ENCODE measurements at regions not wholly inside any gene's neighbourhood (a gene's known extent, or its start where the extent isn't known, plus 50 kb on each side); places are given as distances from the start of the nearest gene placed in this dataset.

- Mint-ChIP-seq H3K27ac (ENCODE audit: unreplicated experiment) (no peak overlapping the region), H3K27me3 (ENCODE audit: low read depth, unreplicated experiment) (no peaks in the 10 kb centered on the region), H3K4me3 (ENCODE audit: unreplicated experiment) (no peak overlapping the region), H3K9me3 (ENCODE audit: unreplicated experiment) (no peaks in the 10 kb centered on the region), H3K4me1 (ENCODE audit: low read depth, unreplicated experiment) (no peaks in the 10 kb centered on the region), H3K36me3 (ENCODE audit: low read depth, unreplicated experiment) (no peaks in the 10 kb centered on the region)
- FAIRE-seq (no peak), DNase-seq (ENCODE audit: low read depth) (no peak)
- Histone ChIP-seq H3K27me3 (ENCODE audit: insufficient read depth, low read length) (no peaks in the 10 kb centered on the region), H3K27ac (ENCODE audit: low read depth, low read length) (no peak overlapping the region), H3K36me3 (ENCODE audit: insufficient read depth, low read length) (no peaks in the 10 kb centered on the region), H3K9me3 (ENCODE audit: insufficient read depth, low read depth, low read length) (no peaks in the 10 kb centered on the region), H3K79me2 (ENCODE audit: insufficient read depth, low read length) (no peaks in the 10 kb centered on the region), H4K20me1 (ENCODE audit: insufficient read depth, low read length) (no peaks in the 10 kb centered on the region), H3K4me3 (ENCODE audit: insufficient read depth, low read depth, low read length) (no peak overlapping the region), H3K9ac (ENCODE audit: low read length) (no peak overlapping the region), H3K4me1 (ENCODE audit: insufficient read depth, low read length) (no peaks in the 10 kb centered on the region), H3K4me2 (ENCODE audit: low read length) (no peak overlapping the region), H2AFZ (ENCODE audit: low read depth, low read length) (no peak overlapping the region)
- no peak for TF ChIP-seq EZH2 (IDR thresholded peaks at IDR 0.05; ENCODE audit: insufficient read depth, low read length)
- TF ChIP-seq, protein P1, sequence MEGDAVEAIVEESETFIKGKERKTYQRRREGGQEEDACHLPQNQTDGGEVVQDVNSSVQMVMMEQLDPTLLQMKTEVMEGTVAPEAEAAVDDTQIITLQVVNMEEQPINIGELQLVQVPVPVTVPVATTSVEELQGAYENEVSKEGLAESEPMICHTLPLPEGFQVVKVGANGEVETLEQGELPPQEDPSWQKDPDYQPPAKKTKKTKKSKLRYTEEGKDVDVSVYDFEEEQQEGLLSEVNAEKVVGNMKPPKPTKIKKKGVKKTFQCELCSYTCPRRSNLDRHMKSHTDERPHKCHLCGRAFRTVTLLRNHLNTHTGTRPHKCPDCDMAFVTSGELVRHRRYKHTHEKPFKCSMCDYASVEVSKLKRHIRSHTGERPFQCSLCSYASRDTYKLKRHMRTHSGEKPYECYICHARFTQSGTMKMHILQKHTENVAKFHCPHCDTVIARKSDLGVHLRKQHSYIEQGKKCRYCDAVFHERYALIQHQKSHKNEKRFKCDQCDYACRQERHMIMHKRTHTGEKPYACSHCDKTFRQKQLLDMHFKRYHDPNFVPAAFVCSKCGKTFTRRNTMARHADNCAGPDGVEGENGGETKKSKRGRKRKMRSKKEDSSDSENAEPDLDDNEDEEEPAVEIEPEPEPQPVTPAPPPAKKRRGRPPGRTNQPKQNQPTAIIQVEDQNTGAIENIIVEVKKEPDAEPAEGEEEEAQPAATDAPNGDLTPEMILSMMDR (IDR thresholded peaks at IDR 0.05; ENCODE audit: insufficient read depth, low read depth, low read length) = no peak
These were observed 60.4 kb upstream of the CDIN1 start for GRCh38 chr15:36519067-36519466.

GRCh38 chr15:36525430-36525829 lies 54.0 kb upstream of the CDIN1 start:
- no peak overlapping the region for H3K27ac Mint-ChIP-seq (ENCODE audit: unreplicated experiment)

More at GRCh38 chr15:36525430-36525829, 54.0 kb upstream of the CDIN1 start:
- H3K4me1 ChIP-seq (ENCODE audit: insufficient read depth, low read length) = no peaks in the 10 kb centered on the region
- H4K20me1 ChIP-seq (ENCODE audit: insufficient read depth, low read length) = no peaks in the 10 kb centered on the region
- Mint-ChIP-seq H3K4me3 (ENCODE audit: unreplicated experiment) (no peak overlapping the region), H3K4me1 (ENCODE audit: low read depth, unreplicated experiment) (no peaks in the 10 kb centered on the region), H3K36me3 (ENCODE audit: low read depth, unreplicated experiment) (no peaks in the 10 kb centered on the region), H3K9me3 (ENCODE audit: unreplicated experiment) (no peaks in the 10 kb centered on the region), H3K27me3 (ENCODE audit: low read depth, unreplicated experiment) (no peaks in the 10 kb centered on the region)
- DNase-seq (ENCODE audit: low read depth) (no peak), FAIRE-seq (no peak)
- no peaks in the 10 kb centered on the region for H3K9me3 ChIP-seq (ENCODE audit: insufficient read depth, low read depth, low read length)
- no peak overlapping the region for H3K27ac ChIP-seq (ENCODE audit: low read depth, low read length)
- no peaks in the 10 kb centered on the region for H3K36me3 ChIP-seq (ENCODE audit: insufficient read depth, low read length)
- H3K4me2 ChIP-seq (ENCODE audit: low read length) = no peak overlapping the region
- no peak overlapping the region for H2AFZ ChIP-seq (ENCODE audit: low read depth, low read length)
- no peak for TF ChIP-seq EZH2 (IDR thresholded peaks at IDR 0.05; ENCODE audit: insufficient read depth, low read length)
- TF ChIP-seq, protein P1 (IDR thresholded peaks at IDR 0.05; ENCODE audit: insufficient read depth, low read depth, low read length) = no peak
- no peak overlapping the region for H3K4me3 ChIP-seq (ENCODE audit: insufficient read depth, low read depth, low read length)
- no peak overlapping the region for H3K9ac ChIP-seq (ENCODE audit: low read length)
- no peaks in the 10 kb centered on the region for H3K27me3 ChIP-seq (ENCODE audit: insufficient read depth, low read length)
- no peaks in the 10 kb centered on the region for H3K79me2 ChIP-seq (ENCODE audit: insufficient read depth, low read length)

Measured in astrocyte (in vitro differentiated cells and primary cell).